PC-9 (cell line): ENCODE measurements at regions not wholly inside any gene's neighbourhood (a gene's known extent, or its start where the extent isn't known, plus 50 kb on each side); places are given as distances from the start of the nearest gene placed in this dataset.
"Not testable (repeated sequence)": the region's sequence is repeated elsewhere in the genome, so short reads cannot be mapped to it uniquely, and the experiment has no call there.

Experiments
- BruUV-seq: library from RNA; stranded (reverse); fragments of 400-500 nt; replicated peaks from 2 replicates; lab custom pipeline; 2021; lab: Mats Ljungman, UMichigan
- CTCF ChIA-PET: fragments of 300-600 bp; sonication (Branson Sonifier 250); formaldehyde crosslinking; loops from one replicate; lab custom pipeline; 2022; ENCODE audit warnings: antibody characterized with exemption; lab: Charles Lee
- POLR2A ChIA-PET: fragments of 300-600 bp; sonication (Branson Sonifier 250); formaldehyde crosslinking; loops from one replicate; lab custom pipeline; 2022; ENCODE audit warnings: antibody characterized with exemption; ENCODE audit not compliant: unreplicated experiment; lab: Charles Lee
- DNase-seq, 2 experiments: peaks; one replicate each; pipeline versions ENCODE4 v3.0.0 to v3.0.0-alpha.2; 2015 to 2022; ENCODE audit warnings: mixed read lengths in 1 of 2
- H2AFZ ChIP-seq: fragments of 200-600 bp; sonication (generic); 2 replicates; pipeline ENCODE4 v1.8.1; 2017; ENCODE audit warnings: antibody characterized with exemption
- H3F3A ChIP-seq: fragments of 200-600 bp; sonication (generic); 2 replicates; pipeline ENCODE4 v1.8.1; 2017; ENCODE audit warnings: antibody characterized with exemption, mild to moderate bottlenecking, low read depth; ENCODE audit not compliant: insufficient read depth
- H3K27ac ChIP-seq: fragments of 200-600 bp; sonication (generic); 2 replicates; pipeline ENCODE4 v1.6.1; 2016; ENCODE audit warnings: mixed run types
- H3K27me3 ChIP-seq: fragments of 200-600 bp; sonication (generic); 2 replicates; pipeline ENCODE4 v1.6.1; 2016; ENCODE audit warnings: low read depth, mixed run types; ENCODE audit not compliant: insufficient read depth
- H3K36me3 ChIP-seq: fragments of 200-600 bp; sonication (generic); 2 replicates; pipeline ENCODE4 v1.6.1; 2016; ENCODE audit warnings: low read depth, mixed run types
- H3K4me1 ChIP-seq: fragments of 200-600 bp; sonication (generic); replicated peaks from 2 replicates; pipeline ENCODE4 v1.6.1; 2016; ENCODE audit warnings: mixed run types; ENCODE audit not compliant: insufficient read depth
- H3K4me2 ChIP-seq: fragments of 200-600 bp; sonication (generic); 2 replicates; pipeline ENCODE4 v1.6.1; 2017; ENCODE audit warnings: mixed run types
- H3K4me3 ChIP-seq: fragments of 200-600 bp; sonication (generic); 2 replicates; pipeline ENCODE4 v1.6.1; 2016; ENCODE audit warnings: mixed run types
- H3K79me2 ChIP-seq: fragments of 200-600 bp; sonication (generic); 2 replicates; pipeline ENCODE4 v1.6.1; 2017; ENCODE audit warnings: low read depth, mixed run types
- H3K9me2 ChIP-seq: fragments of 200-600 bp; sonication (generic); 2 replicates; pipeline ENCODE4 v1.8.1; 2017; ENCODE audit warnings: mild to moderate bottlenecking; ENCODE audit not compliant: insufficient read depth
- H3K9me3 ChIP-seq: fragments of 200-600 bp; sonication (generic); 2 replicates; pipeline ENCODE4 v1.8.1; 2016; ENCODE audit warnings: low read depth; ENCODE audit not compliant: insufficient read depth
- H4K20me1 ChIP-seq: fragments of 200-600 bp; sonication (generic); 2 replicates; pipeline ENCODE4 v1.8.1; 2017; ENCODE audit not compliant: insufficient read depth
- CTCF ChIP-seq: fragments of 200-600 bp; sonication (generic); conservative IDR thresholded peaks from 2 replicates; pipeline ENCODE4 v1.6.1; 2017; ENCODE audit warnings: mixed run types, antibody characterized with exemption, mild to moderate bottlenecking, moderate library complexity
- EZH2 ChIP-seq: fragments of 200-600 bp; sonication (generic); IDR thresholded peaks from 2 replicates; pipeline ENCODE4 v1.8.0; 2017; ENCODE audit warnings: antibody characterized with exemption, low read depth
- intact Hi-C: fragments of 100-400 bp; cut with micrococcal nuclease; formaldehyde crosslinking; loops from one replicate; pipeline ENCODE4 v1.10.0; 2022; ENCODE audit not compliant: unreplicated experiment

DNA sequence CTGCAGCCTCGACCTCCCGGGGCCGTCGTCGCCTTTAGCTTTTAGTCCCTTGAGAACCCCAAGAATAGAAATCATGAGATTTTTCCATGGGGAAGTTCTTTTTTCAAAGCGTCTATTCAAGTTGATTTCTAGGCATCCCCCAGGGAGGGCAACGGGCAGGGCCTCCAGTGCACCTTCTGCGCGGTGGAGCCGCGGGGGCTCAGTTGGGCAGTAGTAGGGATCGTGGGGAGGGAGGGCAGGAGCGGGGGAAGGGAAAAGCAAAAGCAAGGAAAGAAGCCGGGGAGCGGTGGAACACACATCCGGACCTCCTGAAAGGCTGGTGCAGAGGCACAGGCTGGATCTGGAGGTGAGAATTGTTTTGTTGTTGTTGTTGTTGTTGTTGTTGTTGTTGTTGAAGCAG lies 103.4 kb downstream of the PPIAL4G start:
- CTCF ChIA-PET: no interaction called here

DNA sequence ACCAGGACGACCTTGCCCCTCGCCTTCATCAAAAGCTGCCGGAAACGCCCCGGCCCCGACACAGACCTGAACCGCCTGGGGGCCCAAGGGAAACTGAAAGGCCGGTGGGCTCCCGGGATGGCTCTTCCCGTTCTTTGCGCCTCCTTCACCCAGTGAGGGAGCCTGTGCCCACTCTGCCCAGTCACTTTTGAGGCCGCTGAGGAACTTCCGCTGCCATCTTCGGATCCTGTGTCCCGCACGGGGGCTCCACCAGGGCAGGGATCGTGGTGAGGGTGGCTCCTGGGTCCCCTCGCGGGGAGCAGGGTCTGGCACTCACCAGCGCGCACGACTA lies 104.0 kb downstream of the PPIAL4G start:
- DNase-seq: no peak
- CTCF ChIA-PET: no interaction called here
- no peaks in the 10 kb centered on the region for H3F3A ChIP-seq
- TF ChIP-seq EZH2: no peak
- TF ChIP-seq CTCF: no peak
- H2AFZ ChIP-seq: no peak overlapping the region
- H3K4me3 ChIP-seq: no peak overlapping the region
- H3K4me2 ChIP-seq: no peak overlapping the region
- intact Hi-C loops: no loop called here
- POLR2A ChIA-PET: no interaction called here
- no peak overlapping the region for H3K27ac ChIP-seq
- H3K27me3 ChIP-seq: no peaks in the 10 kb centered on the region
- no peaks in the 10 kb centered on the region for H3K9me2 ChIP-seq
- H3K79me2 ChIP-seq: no peaks in the 10 kb centered on the region
- no TSS peak for BruUV-seq
- no peaks in the 10 kb centered on the region for H3K36me3 ChIP-seq
- H4K20me1 ChIP-seq: no peaks in the 10 kb centered on the region
- no peaks in the 10 kb centered on the region for H3K9me3 ChIP-seq
- H3K4me1 ChIP-seq: peaks cover 6% of the 10 kb centered on the region

More for the DNA sequence above, 103.4 kb downstream of the PPIAL4G start:
- no peak overlapping the region for H3K4me3 ChIP-seq
- DNase-seq: no peak
- no peak overlapping the region for H2AFZ ChIP-seq
- H3K27me3 ChIP-seq: no peaks in the 10 kb centered on the region
- TF ChIP-seq CTCF (no peak), EZH2 (no peak)
- H3K4me2 ChIP-seq: no peak overlapping the region
- BruUV-seq: no TSS peak
- H3K27ac ChIP-seq: no peak overlapping the region
- no peaks in the 10 kb centered on the region; the same call in 1 of the 2 replicates for H3K4me1 ChIP-seq
- intact Hi-C loops: no loop called here
- H3F3A ChIP-seq: no peaks in the 10 kb centered on the region
- H3K9me3 ChIP-seq: no peaks in the 10 kb centered on the region
- no peaks in the 10 kb centered on the region for H3K36me3 ChIP-seq
- H4K20me1 ChIP-seq: no peaks in the 10 kb centered on the region
- no peaks in the 10 kb centered on the region for H3K79me2 ChIP-seq
- H3K9me2 ChIP-seq: no peaks in the 10 kb centered on the region
- POLR2A ChIA-PET: no interaction called here

GRCh38 chr1:148377992-148378391 lies 105.1 kb downstream of the PPIAL4G start:
- DNase-seq, H3K4me2 ChIP-seq, H3K4me3 ChIP-seq, H3K79me2 ChIP-seq, BruUV-seq, H3F3A ChIP-seq, intact Hi-C loops, H2AFZ ChIP-seq, H3K9me2 ChIP-seq, CTCF ChIA-PET, H3K36me3 ChIP-seq, H4K20me1 ChIP-seq, H3K9me3 ChIP-seq, POLR2A ChIA-PET, H3K27ac ChIP-seq, H3K27me3 ChIP-seq: not testable (repeated sequence)
- H3K4me1 ChIP-seq: peaks cover 17% of the 10 kb centered on the region

DNA sequence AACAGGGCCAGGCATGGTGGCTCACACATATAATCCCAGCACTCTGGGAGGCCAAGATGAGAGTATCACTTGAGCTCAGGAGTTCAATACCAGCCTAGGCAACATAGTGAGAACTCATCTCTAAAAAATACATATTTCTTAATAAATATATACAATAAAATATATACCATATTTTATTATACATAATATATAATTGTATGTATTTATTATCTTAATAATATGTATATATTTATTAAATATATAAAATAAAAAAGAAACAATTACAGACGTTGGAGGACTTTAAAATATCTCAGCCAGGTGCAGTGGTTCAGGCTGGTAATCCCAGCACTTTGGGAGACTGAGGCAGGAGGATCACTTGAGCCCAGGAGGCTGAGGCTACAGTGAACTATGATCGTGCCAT lies 106.1 kb downstream of the PPIAL4G start:
- H3K79me2 ChIP-seq, BruUV-seq, H3K4me3 ChIP-seq, H2AFZ ChIP-seq, H3K4me2 ChIP-seq, intact Hi-C loops, H3K9me3 ChIP-seq, DNase-seq, POLR2A ChIA-PET, H3K27me3 ChIP-seq, H3K27ac ChIP-seq, H3K9me2 ChIP-seq, H3K36me3 ChIP-seq, CTCF ChIA-PET, H4K20me1 ChIP-seq: not testable (repeated sequence)
- Histone ChIP-seq H3F3A (peaks cover 14% of the 10 kb centered on the region), H3K4me1 (peaks cover 26% of the 10 kb centered on the region)
